Eye (tissue), 1 donor: ENCODE measurements at regions not wholly inside any gene's neighbourhood (a gene's known extent, or its start where the extent isn't known, plus 50 kb on each side); places are given as distances from the start of the nearest gene placed in this dataset.
"Not testable (repeated sequence)": the region's sequence is repeated elsewhere in the genome, so short reads cannot be mapped to it uniquely, and the experiment has no call there.

Experiments
- DNase-seq: peaks from one replicate; pipeline ENCODE4 v3.0.0-alpha.2; 2015

DNA sequence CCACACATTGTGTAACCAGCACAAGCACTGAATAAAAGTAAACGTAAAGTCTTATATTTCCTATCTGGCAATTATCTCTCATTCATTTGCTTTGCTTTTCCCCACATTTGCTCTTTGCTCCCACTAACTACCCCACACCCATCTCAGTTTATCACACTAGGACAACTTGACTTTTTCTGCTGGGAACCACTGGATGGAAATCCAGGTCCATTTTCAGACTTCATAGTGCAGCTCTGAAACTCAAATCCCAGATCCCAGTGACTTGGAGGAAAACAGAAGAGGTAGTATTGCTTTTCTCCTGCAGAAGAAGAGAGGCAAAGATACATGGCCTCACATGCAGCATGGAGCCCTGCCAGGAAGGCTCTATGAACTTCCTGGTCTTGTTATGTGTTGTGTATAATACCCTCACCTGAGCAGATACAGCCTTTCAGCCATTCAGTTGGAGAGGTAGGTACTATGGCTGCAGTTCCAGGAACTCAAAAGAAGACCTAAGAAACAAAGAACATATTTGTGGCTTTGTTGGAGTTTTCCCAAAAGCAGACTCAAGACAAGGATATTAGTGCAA is 90.0 kb upstream of the NIPBL start:
- no peak for DNase-seq

DNA sequence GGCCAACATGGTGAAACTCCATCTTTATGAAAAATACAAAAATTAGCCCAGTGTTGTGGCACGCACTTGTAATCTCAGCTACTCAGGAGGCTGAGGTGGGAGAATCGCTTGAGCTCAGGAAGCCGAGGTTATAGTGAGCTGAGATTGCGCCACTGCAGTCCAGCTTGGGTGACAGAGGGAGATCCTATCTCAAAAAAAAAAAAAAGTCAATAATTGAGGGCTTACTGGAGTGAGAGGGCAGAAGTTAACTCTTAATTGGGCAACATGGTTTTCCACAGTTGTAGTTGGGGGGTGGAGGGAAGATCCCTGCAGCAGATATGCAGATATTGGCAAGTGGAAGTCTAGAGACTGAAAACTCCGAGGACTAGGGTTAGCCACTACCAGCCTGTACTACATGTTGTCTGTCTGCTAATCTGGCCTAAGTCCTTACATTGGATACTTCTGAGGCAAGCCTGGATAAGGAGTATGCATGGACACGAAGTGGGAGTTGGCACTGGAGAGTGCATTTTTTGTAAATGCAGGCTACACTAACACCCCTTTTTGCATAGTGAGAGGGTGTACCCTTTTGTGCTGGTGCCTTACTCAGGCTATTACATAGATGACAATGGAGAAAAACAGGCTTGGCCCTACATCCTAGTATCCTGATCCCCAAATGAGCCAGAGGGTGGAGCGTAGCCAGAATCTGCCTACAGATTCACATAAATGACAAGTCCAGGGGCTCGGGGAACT is 89.0 kb upstream of the NIPBL start:
- DNase-seq = no peak

DNA sequence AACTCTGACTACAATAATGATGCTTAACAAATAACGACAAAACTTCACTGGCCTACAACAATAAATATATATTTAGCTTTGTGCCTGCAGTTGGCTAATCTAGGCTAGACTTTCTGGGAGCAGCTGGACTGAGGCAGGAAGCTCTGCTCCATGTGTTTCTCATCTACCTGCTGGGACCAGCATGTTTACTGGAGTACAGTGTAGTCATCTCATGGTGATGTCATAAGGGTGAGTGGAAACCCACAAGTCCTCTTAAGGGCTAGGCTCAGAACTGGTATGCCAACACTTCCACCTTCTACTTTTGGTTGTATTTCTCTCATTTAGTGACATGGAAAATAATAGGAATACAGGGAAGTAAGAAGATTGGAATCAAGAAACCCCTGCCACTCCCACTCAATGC is 85.7 kb upstream of the NIPBL start:
- no peak for DNase-seq

DNA sequence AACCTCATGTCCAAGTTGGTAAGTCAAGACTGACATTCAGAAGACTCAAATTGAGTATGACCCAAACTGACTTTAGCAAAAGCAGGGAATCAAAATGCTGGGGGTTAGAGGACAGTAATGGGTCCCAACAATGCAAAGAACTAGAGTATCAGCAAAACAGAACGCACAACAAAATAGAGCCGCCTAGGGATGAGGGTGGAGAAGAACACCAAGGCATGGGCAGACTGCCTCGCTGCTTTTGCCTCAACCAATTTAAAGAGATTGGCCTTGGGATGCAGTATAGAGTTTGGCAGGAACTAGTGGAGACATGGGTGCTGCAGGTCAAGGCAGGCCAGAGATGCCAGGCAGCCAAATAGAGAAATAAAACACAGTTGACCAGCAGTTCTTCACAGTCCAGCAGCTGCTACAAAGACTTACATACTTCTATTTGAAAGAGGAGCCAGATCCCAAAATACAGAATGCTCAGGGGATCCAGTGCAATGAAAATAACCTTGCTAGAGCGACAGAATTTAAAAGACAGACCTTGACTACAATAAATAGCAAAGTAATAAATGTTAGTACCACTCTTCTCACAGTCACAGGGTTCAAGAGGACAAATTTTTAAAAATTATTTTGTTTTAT is 83.9 kb upstream of the NIPBL start:
- DNase-seq = no peak

DNA sequence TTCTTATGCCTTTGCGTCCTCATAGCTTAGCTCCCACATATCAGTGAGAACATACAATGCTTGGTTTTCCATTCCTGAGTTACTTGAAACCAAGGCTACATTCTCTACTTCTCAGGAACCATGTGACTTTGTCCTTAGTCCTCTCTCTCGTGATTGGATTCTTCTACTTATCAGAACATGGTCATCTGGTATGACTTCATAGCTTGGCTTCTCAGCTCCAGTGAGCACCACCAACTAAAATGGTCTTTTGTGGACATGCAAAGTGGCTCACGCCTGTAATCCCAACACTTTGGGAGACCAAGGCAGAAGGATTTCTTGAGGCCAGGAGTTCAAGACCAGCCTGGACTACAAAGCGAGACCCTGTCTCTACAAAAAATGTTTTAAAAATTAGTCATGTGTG is 81.2 kb upstream of the NIPBL start:
- no peak for DNase-seq

DNA sequence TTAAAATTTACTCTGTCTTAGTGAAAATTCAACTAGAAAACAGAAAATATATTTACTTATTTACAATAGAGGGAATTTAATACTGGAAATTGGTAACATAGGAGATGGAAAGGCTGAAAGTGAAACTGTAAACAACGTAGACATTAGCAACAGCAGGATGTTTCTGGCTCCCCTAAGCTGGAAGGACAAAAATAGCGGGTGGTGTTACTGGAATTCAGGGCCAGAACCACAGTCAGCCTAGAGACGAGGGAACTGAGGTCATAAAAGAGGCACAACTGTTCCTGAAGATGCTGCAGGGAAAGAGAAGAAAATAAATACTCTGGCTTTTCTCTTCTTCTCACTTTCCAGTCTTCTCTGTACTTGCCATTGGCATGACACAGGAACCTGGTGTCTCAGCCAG is 80.4 kb upstream of the NIPBL start:
- DNase-seq = no peak

DNA sequence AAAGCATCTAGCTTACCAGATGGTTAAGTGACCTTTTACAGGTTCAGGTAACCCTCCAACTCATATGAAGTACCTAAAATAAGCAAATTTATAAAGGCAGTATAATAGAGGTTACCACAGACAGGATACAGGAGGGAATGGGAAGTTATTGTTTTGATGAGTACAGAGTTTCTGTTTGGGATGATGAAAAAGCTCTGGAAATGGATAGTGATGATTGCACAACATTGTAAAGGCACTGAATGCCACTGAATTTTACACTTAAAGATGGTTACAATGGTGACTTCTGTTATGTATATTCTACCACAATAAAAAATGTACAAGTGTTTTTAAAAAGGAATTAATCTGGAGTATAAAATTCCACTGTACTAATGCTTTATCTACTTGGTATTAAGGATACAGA is 75.0 kb upstream of the NIPBL start:
- no peak for DNase-seq

DNA sequence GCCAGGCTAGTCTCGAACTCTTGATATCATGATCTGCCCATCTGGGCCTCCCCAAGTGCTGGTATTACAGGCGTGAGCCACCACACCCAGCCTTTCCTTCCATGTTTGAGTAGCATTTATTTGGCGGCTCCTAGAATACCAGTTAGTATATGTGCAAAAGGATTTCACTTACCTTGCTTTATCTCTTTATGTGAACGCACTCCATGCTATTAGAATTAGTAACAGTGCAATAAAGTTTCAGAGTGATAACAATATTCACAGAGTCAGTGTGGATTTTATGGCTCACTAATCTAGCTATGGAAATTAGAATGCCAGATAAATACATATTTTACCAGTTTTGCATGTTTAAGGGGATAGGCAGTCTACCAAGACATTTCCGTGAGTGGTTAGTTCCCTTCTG is 74.4 kb upstream of the NIPBL start:
- no peak for DNase-seq

DNA sequence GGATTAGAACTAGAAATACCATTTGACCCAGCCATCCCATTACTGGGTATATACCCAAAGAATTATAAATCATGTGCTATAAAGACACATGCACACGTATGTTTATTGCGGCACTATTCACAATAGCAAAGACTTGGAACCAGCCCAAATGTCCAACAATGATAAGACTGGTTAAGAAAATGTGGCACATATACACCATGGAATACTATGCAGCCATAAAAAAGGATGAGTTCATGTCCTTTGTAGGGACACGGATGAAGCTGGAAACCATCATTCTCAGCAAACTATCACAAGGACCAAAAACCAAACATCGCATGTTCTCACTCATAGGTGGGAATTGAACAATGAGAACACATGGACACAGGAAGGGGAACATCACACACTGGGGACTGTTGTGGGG is 63.3 kb upstream of the NIPBL start:
- not testable (repeated sequence) for DNase-seq

DNA sequence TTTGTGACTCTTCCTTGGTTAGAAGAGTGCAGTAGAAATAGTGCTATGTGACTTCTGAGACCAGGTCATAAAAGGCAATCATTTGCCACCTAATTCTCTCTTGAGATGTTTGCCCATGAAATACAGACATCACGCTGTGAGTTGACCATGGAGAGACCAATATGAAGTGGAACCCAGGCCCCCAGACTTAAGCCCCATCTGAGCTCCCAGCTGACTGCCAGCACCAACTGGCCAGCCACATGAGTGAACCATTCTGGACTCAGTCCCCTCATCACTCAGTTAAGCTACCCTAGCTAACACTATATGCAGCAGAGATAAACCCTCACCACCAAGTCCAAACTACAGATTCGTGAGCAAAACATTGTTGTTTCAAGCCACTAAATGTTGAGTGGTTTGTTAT is 60.7 kb upstream of the NIPBL start:
- no peak for DNase-seq

DNA sequence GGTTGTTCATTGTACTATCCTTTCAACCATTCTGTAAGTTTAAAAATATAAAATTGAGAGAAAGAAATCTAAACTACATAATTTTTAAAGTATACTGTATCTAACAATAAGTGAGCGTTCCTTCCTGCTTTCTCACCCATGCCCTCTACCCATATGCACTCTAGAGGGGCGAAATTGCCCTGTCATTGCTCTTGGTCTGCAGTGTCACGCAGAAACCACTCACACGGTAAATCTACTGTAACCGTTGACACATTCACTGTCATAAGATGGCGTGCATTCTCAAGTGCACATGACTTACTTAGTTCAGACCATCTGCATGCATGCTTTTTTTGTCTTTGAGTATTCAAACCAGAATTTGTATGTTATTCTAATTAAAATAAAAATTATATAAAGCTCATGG is 55.7 kb upstream of the NIPBL start:
- DNase-seq = peak; percentile 24

DNA sequence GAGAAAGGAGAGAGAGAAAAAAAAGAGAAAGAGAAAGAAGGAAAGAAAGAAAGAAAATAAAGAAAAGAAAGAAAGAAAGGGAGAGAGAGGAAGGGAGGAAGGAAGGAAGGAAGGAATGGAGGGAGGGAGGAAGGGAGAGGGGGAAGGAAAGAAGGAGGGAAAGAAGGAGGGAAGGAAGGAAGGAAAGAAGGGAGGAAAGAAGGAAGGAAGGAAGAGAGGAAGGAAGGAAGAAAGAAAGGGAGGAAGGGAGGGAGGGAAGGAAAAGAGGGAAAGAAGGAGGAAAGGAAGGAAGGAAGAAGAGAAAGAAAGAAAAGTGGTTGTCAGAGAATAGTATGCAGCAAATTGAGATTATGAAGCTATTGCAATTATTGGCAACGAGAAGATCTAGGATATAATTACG is 49.9 kb upstream of the NIPBL start:
- DNase-seq = no peak
